DOHH2 (cell line): ENCODE measurements at regions not wholly inside any gene's neighbourhood (a gene's known extent, or its start where the extent isn't known, plus 50 kb on each side); places are given as distances from the start of the nearest gene placed in this dataset.

Source experiments
- EZH2phosphoT487 ChIP-seq: fragments of 200-600 bp; sonication (generic); IDR thresholded peaks from 2 replicates; pipeline ENCODE4 v1.6.1; 2017; ENCODE audit warnings: borderline replicate concordance, mild to moderate bottlenecking, antibody characterized with exemption, low read length, moderate library complexity, mixed read lengths
- TF ChIP-seq, protein P1 (sequence below): fragments of 200-600 bp; sonication (generic); IDR thresholded peaks from one replicate; pipeline ENCODE4 v1.5.1; 2014; ENCODE audit warnings: antibody characterized with exemption, mild to moderate bottlenecking, low read depth, low read length; ENCODE audit not compliant: poor library complexity, severe bottlenecking

DNA sequence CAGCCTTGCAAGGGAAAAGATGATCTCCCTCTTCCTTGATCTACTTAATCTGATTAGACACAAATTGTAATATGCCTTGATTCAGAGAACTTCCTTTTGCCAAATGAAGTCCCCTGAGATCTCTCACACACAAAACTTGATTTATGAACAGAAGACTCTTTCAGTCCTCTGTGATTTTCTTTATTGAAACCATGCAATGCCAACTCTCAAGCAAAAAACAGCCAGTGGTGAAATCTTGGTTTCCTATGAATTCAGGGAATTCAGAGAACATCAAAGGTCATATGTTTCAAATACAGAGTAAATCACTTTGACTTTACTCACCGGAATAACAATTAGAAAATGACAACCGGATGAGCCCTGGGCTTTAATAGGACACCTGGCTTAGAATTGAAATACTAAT, 211.7 kb downstream of the ABHD5 start:
- TF ChIP-seq, protein P1, sequence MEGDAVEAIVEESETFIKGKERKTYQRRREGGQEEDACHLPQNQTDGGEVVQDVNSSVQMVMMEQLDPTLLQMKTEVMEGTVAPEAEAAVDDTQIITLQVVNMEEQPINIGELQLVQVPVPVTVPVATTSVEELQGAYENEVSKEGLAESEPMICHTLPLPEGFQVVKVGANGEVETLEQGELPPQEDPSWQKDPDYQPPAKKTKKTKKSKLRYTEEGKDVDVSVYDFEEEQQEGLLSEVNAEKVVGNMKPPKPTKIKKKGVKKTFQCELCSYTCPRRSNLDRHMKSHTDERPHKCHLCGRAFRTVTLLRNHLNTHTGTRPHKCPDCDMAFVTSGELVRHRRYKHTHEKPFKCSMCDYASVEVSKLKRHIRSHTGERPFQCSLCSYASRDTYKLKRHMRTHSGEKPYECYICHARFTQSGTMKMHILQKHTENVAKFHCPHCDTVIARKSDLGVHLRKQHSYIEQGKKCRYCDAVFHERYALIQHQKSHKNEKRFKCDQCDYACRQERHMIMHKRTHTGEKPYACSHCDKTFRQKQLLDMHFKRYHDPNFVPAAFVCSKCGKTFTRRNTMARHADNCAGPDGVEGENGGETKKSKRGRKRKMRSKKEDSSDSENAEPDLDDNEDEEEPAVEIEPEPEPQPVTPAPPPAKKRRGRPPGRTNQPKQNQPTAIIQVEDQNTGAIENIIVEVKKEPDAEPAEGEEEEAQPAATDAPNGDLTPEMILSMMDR, result no peak
- no peak for TF ChIP-seq EZH2phosphoT487
